ENCODE measurements at regions not wholly inside any gene's neighbourhood (a gene's known extent, or its start where the extent isn't known, plus 50 kb on each side); places are given as distances from the start of the nearest gene placed in this dataset.

DNA sequence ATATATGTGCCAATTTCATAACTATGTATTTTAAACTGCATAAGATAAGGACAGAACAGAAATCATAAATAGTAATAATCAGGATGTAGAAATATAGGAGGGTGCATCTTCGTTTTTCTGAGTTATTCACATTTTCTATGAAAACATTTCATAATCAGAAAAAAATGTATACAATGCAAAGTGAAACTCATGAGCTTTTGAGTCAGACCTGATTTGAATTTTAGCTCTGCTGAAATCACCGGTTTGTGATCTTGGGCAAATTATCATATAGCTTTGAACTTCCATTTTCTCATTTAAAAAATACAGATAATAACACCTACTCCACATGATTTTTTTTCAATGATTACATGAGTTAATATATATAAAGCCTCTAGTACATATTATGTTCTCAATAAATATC, 106.9 kb downstream of the KDR start:
- no peak for TF ChIP-seq REST (IDR thresholded peaks at IDR 0.05; ENCODE audit: insufficient read depth in 1 of 2, low read depth in 2 of 2, low read length in 1 of 2)
- TF ChIP-seq, protein P1, sequence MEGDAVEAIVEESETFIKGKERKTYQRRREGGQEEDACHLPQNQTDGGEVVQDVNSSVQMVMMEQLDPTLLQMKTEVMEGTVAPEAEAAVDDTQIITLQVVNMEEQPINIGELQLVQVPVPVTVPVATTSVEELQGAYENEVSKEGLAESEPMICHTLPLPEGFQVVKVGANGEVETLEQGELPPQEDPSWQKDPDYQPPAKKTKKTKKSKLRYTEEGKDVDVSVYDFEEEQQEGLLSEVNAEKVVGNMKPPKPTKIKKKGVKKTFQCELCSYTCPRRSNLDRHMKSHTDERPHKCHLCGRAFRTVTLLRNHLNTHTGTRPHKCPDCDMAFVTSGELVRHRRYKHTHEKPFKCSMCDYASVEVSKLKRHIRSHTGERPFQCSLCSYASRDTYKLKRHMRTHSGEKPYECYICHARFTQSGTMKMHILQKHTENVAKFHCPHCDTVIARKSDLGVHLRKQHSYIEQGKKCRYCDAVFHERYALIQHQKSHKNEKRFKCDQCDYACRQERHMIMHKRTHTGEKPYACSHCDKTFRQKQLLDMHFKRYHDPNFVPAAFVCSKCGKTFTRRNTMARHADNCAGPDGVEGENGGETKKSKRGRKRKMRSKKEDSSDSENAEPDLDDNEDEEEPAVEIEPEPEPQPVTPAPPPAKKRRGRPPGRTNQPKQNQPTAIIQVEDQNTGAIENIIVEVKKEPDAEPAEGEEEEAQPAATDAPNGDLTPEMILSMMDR (IDR thresholded peaks at IDR 0.05): no peak

All from Panc1 (cell line).